DOHH2 (cell line): ENCODE measurements at regions not wholly inside any gene's neighbourhood (a gene's known extent, or its start where the extent isn't known, plus 50 kb on each side); places are given as distances from the start of the nearest gene placed in this dataset.
"Not testable (repeated sequence)": the region's sequence is repeated elsewhere in the genome, so short reads cannot be mapped to it uniquely, and the experiment has no call there.

Experiments
- EZH2phosphoT487 ChIP-seq: fragments of 200-600 bp; sonication (generic); IDR thresholded peaks from 2 replicates; pipeline ENCODE4 v1.6.1; 2017; ENCODE audit warnings: borderline replicate concordance, mild to moderate bottlenecking, antibody characterized with exemption, low read length, moderate library complexity, mixed read lengths
- TF ChIP-seq, protein P1 (sequence below): fragments of 200-600 bp; sonication (generic); IDR thresholded peaks from one replicate; pipeline ENCODE4 v1.5.1; 2014; ENCODE audit warnings: antibody characterized with exemption, mild to moderate bottlenecking, low read depth, low read length; ENCODE audit not compliant: poor library complexity, severe bottlenecking

DNA sequence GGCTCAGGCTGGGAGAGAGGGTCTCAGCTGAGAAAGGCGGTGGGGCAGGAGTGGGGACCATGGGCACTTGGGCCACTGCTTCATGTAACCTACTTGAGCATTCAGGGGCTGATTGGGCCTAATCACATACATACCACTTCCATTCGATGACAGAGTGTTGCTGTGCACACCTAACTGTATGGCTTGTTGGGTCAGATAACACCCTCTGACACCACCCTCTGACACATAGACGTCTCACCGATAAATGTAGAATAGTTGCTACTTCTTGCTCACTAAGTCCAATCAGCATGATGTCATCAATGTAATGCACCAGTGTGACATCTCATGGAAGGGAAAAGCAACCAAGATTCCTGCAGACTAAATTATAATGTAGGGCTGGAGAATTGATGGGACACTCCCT is 252.9 kb upstream of the SGCG start:
- TF ChIP-seq, protein P1, sequence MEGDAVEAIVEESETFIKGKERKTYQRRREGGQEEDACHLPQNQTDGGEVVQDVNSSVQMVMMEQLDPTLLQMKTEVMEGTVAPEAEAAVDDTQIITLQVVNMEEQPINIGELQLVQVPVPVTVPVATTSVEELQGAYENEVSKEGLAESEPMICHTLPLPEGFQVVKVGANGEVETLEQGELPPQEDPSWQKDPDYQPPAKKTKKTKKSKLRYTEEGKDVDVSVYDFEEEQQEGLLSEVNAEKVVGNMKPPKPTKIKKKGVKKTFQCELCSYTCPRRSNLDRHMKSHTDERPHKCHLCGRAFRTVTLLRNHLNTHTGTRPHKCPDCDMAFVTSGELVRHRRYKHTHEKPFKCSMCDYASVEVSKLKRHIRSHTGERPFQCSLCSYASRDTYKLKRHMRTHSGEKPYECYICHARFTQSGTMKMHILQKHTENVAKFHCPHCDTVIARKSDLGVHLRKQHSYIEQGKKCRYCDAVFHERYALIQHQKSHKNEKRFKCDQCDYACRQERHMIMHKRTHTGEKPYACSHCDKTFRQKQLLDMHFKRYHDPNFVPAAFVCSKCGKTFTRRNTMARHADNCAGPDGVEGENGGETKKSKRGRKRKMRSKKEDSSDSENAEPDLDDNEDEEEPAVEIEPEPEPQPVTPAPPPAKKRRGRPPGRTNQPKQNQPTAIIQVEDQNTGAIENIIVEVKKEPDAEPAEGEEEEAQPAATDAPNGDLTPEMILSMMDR: not testable (repeated sequence)
- not testable (repeated sequence) for TF ChIP-seq EZH2phosphoT487
